ENCODE measurements at regions not wholly inside any gene's neighbourhood (a gene's known extent, or its start where the extent isn't known, plus 50 kb on each side); places are given as distances from the start of the nearest gene placed in this dataset.
A peak's percentile ranks its signal among the peaks of the same experiment; 100 is the strongest.

DNA sequence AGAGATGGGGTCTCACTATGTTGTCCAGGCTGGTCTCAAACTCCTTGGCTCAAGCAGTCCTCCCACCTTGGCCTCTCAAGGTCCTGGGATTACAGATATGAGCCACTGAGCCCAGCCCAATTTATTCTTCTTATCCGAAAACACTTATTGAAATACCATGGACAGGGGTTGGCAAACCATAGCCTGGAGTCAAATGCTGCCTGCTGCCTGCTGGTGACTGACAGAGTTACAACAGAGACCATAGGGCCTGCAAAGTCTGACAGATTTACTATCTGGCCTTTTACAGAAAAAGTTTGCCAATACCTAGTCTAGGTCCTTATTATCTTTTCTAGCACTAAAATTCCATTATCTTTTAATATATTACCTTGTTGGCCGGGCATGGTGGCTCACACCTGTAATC lies 87.1 kb upstream of the ZNF281 start:
- no peak overlapping the region for H3K4me3 ChIP-seq (replicated peaks; ENCODE audit: low read depth, low read length)
- TF ChIP-seq, protein P1, sequence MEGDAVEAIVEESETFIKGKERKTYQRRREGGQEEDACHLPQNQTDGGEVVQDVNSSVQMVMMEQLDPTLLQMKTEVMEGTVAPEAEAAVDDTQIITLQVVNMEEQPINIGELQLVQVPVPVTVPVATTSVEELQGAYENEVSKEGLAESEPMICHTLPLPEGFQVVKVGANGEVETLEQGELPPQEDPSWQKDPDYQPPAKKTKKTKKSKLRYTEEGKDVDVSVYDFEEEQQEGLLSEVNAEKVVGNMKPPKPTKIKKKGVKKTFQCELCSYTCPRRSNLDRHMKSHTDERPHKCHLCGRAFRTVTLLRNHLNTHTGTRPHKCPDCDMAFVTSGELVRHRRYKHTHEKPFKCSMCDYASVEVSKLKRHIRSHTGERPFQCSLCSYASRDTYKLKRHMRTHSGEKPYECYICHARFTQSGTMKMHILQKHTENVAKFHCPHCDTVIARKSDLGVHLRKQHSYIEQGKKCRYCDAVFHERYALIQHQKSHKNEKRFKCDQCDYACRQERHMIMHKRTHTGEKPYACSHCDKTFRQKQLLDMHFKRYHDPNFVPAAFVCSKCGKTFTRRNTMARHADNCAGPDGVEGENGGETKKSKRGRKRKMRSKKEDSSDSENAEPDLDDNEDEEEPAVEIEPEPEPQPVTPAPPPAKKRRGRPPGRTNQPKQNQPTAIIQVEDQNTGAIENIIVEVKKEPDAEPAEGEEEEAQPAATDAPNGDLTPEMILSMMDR (IDR thresholded peaks at IDR 0.05; ENCODE audit: low read depth, low read length, missing control alignments), result no peak
- DNase-seq (ENCODE audit: extremely low read depth, low read depth), result no peak

DNA sequence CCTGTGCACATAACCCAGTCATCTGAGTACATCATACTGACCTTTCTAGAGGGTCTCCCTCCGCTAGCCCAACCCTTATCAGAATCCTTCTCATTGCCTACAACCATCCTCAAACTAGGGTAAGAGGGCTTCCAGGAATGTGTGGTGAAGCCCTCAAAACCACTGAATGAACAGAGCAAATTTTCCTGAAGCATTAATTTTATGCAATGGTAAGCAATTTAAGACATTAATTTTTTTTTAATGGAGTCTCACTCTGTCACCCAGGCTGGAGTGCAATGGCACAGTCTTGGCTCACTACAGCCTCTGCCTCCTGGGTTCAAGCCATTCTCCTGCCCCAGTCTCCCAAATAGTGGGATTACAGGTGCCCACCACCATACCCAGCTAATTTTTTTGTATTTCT lies 86.1 kb upstream of the ZNF281 start:
- no peak overlapping the region for H3K4me3 ChIP-seq (replicated peaks; ENCODE audit: low read depth, low read length)
- TF ChIP-seq, protein P1 (IDR thresholded peaks at IDR 0.05; ENCODE audit: low read depth, low read length, missing control alignments), result no peak
- no peak for DNase-seq (ENCODE audit: extremely low read depth, low read depth)

DNA sequence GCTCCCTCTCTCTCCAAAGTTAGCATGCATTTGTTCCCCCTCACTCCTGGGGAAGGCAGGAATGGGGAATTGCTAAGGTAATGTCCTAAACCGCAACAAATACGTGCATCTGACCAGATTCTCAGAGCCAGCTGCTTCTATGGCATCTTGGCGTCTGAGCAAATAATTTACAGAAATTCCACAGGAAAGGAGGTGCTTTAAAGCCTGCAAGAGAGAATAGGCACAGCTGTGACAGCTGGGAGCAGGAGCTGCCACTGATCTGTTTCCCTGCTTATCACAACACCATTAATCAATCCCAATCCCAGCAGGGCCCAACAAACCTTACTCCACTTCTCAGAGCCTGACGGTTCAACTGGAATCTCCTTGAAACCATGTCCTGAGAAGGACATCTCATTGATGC lies 83.5 kb upstream of the ZNF281 start:
- no peak overlapping the region for H3K4me3 ChIP-seq (replicated peaks; ENCODE audit: low read depth, low read length)
- TF ChIP-seq, protein P1 (IDR thresholded peaks at IDR 0.05; ENCODE audit: low read depth, low read length, missing control alignments), result no peak
- DNase-seq (ENCODE audit: extremely low read depth, low read depth), result no peak

DNA sequence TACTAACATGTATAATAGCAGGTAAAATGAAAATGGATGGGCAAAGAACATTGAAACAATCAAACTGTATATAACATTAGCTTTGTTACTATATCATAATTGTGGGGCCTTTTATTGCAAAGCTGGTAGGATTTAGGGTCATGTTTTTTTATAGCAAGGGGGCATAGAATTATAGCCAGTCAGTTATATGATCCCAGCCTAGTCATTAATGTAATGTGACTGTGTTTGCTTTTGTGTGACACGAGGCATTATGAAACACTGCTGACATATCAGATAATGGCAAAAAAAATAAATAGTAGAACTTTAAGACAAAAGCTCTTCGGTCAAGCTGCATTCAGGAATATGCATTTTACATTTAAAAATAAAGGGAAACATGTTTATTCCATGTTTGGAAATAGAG lies 81.3 kb upstream of the ZNF281 start:
- TF ChIP-seq, protein P1 (IDR thresholded peaks at IDR 0.05; ENCODE audit: low read depth, low read length, missing control alignments), result no peak
- H3K4me3 ChIP-seq (replicated peaks; ENCODE audit: low read depth, low read length), result no peak overlapping the region
- DNase-seq (ENCODE audit: extremely low read depth, low read depth), result no peak

DNA sequence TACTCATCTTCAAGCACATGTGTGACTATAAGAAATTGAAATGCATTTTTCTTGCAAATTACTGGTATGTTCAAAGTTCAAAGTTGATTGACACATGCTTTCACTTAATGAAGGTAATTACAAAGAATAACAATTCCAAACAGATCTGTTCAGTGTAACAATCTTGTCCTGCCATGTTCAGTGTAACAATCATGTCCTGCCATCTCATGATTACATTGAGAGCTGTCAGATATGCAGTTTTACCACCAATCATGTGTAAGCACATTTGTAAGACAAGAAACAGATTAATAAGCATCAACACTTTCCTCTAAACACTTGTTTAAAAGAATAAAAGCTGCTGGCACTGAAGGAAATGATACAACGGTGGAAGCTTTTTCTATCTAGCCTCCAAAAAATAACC lies 80.3 kb upstream of the ZNF281 start:
- H3K4me3 ChIP-seq (replicated peaks; ENCODE audit: low read depth, low read length), result no peak overlapping the region
- DNase-seq (ENCODE audit: extremely low read depth, low read depth), result no peak
- TF ChIP-seq, protein P1 (IDR thresholded peaks at IDR 0.05; ENCODE audit: low read depth, low read length, missing control alignments), result no peak

DNA sequence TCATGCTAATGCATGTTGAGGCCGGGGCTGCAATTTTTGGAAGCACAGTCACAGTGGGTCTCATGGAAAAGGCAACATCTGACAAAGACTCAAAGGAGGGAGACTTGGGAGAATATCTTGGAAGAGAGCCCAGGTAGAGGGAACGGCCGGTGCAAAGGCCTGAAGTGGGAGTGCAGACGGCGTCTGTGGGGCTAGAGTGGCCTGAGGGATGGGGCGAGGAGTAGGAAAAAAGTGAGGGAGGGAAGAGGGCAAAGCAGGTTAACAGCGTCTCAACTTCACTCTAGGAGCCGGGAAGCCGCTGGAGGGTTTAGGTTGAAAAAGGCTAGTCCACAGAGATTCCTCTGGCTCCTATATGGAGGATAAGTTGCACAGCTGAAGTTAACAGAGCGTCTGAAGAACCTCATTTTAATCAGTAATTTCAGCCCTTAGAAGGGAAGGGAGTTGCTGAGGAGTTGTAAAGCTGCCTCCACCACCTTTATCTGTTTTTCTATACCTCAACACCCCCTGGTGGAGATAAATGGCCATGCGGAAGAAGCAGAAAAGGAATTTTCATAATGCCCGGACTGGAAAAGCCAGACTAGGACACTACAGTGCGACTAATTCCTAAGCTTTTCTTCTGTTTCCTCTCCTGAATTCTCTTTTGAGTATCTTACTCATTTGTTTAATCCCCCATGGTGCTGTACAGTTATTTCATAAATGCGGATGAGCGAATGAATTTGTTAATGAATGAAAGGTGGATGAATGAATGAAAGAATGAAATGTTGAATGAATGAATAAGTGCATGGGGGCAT lies 78.7 kb upstream of the ZNF281 start:
- TF ChIP-seq, protein P1 (IDR thresholded peaks at IDR 0.05; ENCODE audit: low read depth, low read length, missing control alignments), result peak; percentile 81
- no peak overlapping the region for H3K4me3 ChIP-seq (replicated peaks; ENCODE audit: low read depth, low read length)
- peak; percentile 61 for DNase-seq (ENCODE audit: extremely low read depth, low read depth)

DNA sequence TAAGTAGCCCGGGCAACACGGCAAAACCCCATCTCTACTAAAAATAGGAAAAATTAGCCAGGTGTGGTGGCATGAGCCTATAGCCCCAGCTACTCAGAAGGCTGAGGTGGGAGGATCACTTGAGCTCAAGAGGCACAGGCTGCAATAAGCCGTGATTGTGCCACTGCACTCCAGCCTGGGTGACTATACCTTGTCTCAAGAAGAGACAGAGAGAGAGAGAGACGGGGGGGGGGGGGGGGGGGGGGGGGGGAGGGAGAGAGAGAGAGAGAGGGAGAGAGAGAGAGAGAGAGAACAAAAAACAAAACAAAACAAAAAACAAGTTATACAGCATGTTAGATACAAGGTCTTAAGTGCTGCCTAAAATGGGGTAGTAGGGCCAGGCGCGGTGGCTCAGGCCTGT lies 77.8 kb upstream of the ZNF281 start:
- TF ChIP-seq, protein P1 (IDR thresholded peaks at IDR 0.05; ENCODE audit: low read depth, low read length, missing control alignments), result no peak
- no peak overlapping the region for H3K4me3 ChIP-seq (replicated peaks; ENCODE audit: low read depth, low read length)
- peak; percentile 64 for DNase-seq (ENCODE audit: extremely low read depth, low read depth)

Measured in HFF-Myc (cell line).